HEK293 (cell line): ENCODE measurements at regions not wholly inside any gene's neighbourhood (a gene's known extent, or its start where the extent isn't known, plus 50 kb on each side); places are given as distances from the start of the nearest gene placed in this dataset.

Experiments used
- CTCF ChIA-PET: fragments of 350-600 bp; formaldehyde crosslinking; extraction: SDS; loops from one replicate; lab custom pipeline; 2021; ENCODE audit warnings: antibody characterized with exemption; lab: Yijun Ruan, JAX
- POLR2A ChIA-PET: fragments of 300-600 bp; formaldehyde crosslinking; extraction: SDS; loops from one replicate; lab custom pipeline; 2020; ENCODE audit warnings: antibody characterized with exemption, inconsistent platforms; lab: Yijun Ruan, JAX
- H3K27ac ChIP-seq: fragments of 200-500 bp; sonication (Bioruptor generic); 2 replicates; pipeline ENCODE4 v1.5.1; 2014; ENCODE audit warnings: low read depth, low read length, control low read depth, inconsistent platforms; ENCODE audit errors: extremely low read depth
- H3K36me3 ChIP-seq, 2 experiments: fragments of 200-500 bp in 1 of 2; sonication (Bioruptor generic) in 1 of 2; 1 replicate in 1 of 2; 2 replicates in 1 of 2; pipeline ENCODE4 v1.5.1; 2014 to 2017; ENCODE audit warnings: inconsistent platforms in 2 of 2, low read length in 2 of 2; ENCODE audit not compliant: control insufficient read depth in 2 of 2, insufficient read depth in 1 of 2
- H3K4me1 ChIP-seq: fragments of 200-500 bp; sonication (Bioruptor generic); 2 replicates; pipeline ENCODE4 v1.5.1; 2014; ENCODE audit warnings: mild to moderate bottlenecking, low read length, inconsistent platforms; ENCODE audit not compliant: control insufficient read depth, insufficient read depth
- H3K4me3 ChIP-seq: 2 replicates; pipeline ENCODE4 v1.5.1; 2011; ENCODE audit warnings: low read depth, mild to moderate bottlenecking, control low read depth, low read length, moderate library complexity
- H3K9me3 ChIP-seq: fragments of 200-500 bp; sonication (Bioruptor generic); 2 replicates; pipeline ENCODE4 v1.5.1; 2014; ENCODE audit warnings: low read depth, low read length, inconsistent platforms; ENCODE audit not compliant: control insufficient read depth, insufficient read depth
- SP3 ChIP-seq: fragments of 450-650 bp; formaldehyde crosslinking; IDR thresholded peaks from 2 replicates; pipeline ENCODE4 v1.5.1; 2016; ENCODE audit warnings: missing biosample characterization, missing genetic modification characterization
- ZBTB26 ChIP-seq: fragments of 450-650 bp; formaldehyde crosslinking; optimal IDR thresholded peaks from 2 replicates; pipeline ENCODE3; 2016; ENCODE audit warnings: missing biosample characterization, mild to moderate bottlenecking, missing genetic modification characterization
- ZNF112 ChIP-seq: fragments of 450-650 bp; formaldehyde crosslinking; IDR thresholded peaks from 2 replicates; pipeline ENCODE4 v1.5.0; 2017; ENCODE audit warnings: missing biosample characterization, missing genetic modification characterization
- ZNF169 ChIP-seq: fragments of 450-650 bp; formaldehyde crosslinking; IDR thresholded peaks from 2 replicates; pipeline ENCODE4 v1.5.1; 2016; ENCODE audit warnings: missing biosample characterization, missing genetic modification characterization
- ZNF184 ChIP-seq: fragments of 450-650 bp; IDR thresholded peaks from 2 replicates; pipeline ENCODE4 v1.5.1; 2018; ENCODE audit warnings: missing biosample characterization, mild to moderate bottlenecking, missing genetic modification characterization
- ZNF280D ChIP-seq: fragments of 450-650 bp; formaldehyde crosslinking; IDR thresholded peaks from 2 replicates; pipeline ENCODE4 v1.5.1; 2016; ENCODE audit warnings: missing biosample characterization, missing genetic modification characterization
- ZNF521 ChIP-seq: fragments of 450-650 bp; formaldehyde crosslinking; IDR thresholded peaks from 2 replicates; pipeline ENCODE4 v1.5.1; 2017; ENCODE audit warnings: missing biosample characterization, mild to moderate bottlenecking, missing genetic modification characterization
- ZNF560 ChIP-seq: fragments of 450-650 bp; formaldehyde crosslinking; IDR thresholded peaks from 2 replicates; pipeline ENCODE4 v1.5.1; 2017; ENCODE audit warnings: missing biosample characterization, missing genetic modification characterization, borderline replicate concordance
- ZNF610 ChIP-seq: fragments of 450-650 bp; formaldehyde crosslinking; IDR thresholded peaks from 2 replicates; pipeline ENCODE4 v1.5.1; 2016; ENCODE audit warnings: missing biosample characterization, missing genetic modification characterization, borderline replicate concordance
- TF ChIP-seq, protein P1 (sequence below): fragments of 450-650 bp; formaldehyde crosslinking; IDR thresholded peaks from 2 replicates; pipeline ENCODE4 v1.5.1; 2016; ENCODE audit warnings: missing biosample characterization, missing genetic modification characterization, low read depth
- TF ChIP-seq, protein P2 (sequence below): fragments of 450-650 bp; formaldehyde crosslinking; IDR thresholded peaks from 2 replicates; pipeline ENCODE4 v1.5.1; 2016; ENCODE audit warnings: missing biosample characterization, missing genetic modification characterization, low read depth
- TF ChIP-seq, protein P3 (sequence below): IDR thresholded peaks from 2 replicates; pipeline ENCODE4 v1.6.1; 2011; ENCODE audit warnings: mild to moderate bottlenecking, low read depth, low read length, borderline replicate concordance
- TF ChIP-seq, protein P4 (sequence below): fragments of 450-650 bp; formaldehyde crosslinking; conservative IDR thresholded peaks from 2 replicates; pipeline ENCODE4 v1.5.1; 2016; ENCODE audit warnings: low read depth, missing biosample characterization, missing genetic modification characterization

DNA sequence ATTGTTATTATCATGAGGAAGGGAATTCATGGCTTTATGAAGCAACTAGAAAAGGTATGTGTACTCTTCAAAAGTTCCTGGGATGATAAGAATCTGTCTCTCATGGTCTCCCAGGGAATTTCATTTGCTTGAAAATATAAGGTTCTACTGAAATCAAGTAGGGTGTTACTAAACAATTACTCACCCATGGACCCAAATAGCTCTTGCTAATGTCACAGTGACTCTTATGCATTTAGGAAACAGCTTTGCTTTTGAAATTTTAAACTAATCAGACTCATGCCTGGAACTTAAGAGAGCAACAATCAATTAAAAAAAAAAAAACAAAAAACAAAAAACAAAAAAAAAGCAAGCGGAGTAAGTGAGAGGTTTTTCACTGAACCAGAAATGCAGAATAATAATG, 1546.3 kb upstream of the TENM4 start:
- H3K9me3 ChIP-seq, result no peaks in the 10 kb centered on the region
- no peak overlapping the region for H3K27ac ChIP-seq
- CTCF ChIA-PET, result interaction anchor here (0.7 kb wide), 1 partner anchor 13 kb away, joined by 3 read pairs; no protein-coding TSS in a partner anchor
- H3K36me3 ChIP-seq, result no peaks in the 10 kb centered on the region
- TF ChIP-seq ZNF184 (tag by site-specific recombination), result no peak
- TF ChIP-seq, protein P1, sequence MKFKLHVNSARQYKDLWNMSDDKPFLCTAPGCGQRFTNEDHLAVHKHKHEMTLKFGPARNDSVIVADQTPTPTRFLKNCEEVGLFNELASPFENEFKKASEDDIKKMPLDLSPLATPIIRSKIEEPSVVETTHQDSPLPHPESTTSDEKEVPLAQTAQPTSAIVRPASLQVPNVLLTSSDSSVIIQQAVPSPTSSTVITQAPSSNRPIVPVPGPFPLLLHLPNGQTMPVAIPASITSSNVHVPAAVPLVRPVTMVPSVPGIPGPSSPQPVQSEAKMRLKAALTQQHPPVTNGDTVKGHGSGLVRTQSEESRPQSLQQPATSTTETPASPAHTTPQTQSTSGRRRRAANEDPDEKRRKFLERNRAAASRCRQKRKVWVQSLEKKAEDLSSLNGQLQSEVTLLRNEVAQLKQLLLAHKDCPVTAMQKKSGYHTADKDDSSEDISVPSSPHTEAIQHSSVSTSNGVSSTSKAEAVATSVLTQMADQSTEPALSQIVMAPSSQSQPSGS (tag by site-specific recombination), result no peak
- TF ChIP-seq ZNF169 (tag by site-specific recombination), result no peak
- TF ChIP-seq ZNF560 (tag by site-specific recombination), result no peak
- TF ChIP-seq, protein P2, sequence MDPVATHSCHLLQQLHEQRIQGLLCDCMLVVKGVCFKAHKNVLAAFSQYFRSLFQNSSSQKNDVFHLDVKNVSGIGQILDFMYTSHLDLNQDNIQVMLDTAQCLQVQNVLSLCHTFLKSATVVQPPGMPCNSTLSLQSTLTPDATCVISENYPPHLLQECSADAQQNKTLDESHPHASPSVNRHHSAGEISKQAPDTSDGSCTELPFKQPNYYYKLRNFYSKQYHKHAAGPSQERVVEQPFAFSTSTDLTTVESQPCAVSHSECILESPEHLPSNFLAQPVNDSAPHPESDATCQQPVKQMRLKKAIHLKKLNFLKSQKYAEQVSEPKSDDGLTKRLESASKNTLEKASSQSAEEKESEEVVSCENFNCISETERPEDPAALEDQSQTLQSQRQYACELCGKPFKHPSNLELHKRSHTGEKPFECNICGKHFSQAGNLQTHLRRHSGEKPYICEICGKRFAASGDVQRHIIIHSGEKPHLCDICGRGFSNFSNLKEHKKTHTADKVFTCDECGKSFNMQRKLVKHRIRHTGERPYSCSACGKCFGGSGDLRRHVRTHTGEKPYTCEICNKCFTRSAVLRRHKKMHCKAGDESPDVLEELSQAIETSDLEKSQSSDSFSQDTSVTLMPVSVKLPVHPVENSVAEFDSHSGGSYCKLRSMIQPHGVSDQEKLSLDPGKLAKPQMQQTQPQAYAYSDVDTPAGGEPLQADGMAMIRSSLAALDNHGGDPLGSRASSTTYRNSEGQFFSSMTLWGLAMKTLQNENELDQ, result no peak
- no peak for TF ChIP-seq ZBTB26
- no peak for TF ChIP-seq ZNF521 (tag by site-specific recombination)
- TF ChIP-seq, protein P3, sequence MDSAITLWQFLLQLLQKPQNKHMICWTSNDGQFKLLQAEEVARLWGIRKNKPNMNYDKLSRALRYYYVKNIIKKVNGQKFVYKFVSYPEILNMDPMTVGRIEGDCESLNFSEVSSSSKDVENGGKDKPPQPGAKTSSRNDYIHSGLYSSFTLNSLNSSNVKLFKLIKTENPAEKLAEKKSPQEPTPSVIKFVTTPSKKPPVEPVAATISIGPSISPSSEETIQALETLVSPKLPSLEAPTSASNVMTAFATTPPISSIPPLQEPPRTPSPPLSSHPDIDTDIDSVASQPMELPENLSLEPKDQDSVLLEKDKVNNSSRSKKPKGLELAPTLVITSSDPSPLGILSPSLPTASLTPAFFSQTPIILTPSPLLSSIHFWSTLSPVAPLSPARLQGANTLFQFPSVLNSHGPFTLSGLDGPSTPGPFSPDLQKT, result no peak
- TF ChIP-seq SP3 (tag by site-specific recombination), result no peak
- TF ChIP-seq, protein P4, sequence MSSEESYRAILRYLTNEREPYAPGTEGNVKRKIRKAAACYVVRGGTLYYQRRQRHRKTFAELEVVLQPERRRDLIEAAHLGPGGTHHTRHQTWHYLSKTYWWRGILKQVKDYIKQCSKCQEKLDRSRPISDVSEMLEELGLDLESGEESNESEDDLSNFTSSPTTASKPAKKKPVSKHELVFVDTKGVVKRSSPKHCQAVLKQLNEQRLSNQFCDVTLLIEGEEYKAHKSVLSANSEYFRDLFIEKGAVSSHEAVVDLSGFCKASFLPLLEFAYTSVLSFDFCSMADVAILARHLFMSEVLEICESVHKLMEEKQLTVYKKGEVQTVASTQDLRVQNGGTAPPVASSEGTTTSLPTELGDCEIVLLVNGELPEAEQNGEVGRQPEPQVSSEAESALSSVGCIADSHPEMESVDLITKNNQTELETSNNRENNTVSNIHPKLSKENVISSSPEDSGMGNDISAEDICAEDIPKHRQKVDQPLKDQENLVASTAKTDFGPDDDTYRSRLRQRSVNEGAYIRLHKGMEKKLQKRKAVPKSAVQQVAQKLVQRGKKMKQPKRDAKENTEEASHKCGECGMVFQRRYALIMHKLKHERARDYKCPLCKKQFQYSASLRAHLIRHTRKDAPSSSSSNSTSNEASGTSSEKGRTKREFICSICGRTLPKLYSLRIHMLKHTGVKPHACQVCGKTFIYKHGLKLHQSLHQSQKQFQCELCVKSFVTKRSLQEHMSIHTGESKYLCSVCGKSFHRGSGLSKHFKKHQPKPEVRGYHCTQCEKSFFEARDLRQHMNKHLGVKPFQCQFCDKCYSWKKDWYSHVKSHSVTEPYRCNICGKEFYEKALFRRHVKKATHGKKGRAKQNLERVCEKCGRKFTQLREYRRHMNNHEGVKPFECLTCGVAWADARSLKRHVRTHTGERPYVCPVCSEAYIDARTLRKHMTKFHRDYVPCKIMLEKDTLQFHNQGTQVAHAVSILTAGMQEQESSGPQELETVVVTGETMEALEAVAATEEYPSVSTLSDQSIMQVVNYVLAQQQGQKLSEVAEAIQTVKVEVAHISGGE (tag by site-specific recombination), result no peak
- TF ChIP-seq ZNF610 (tag by site-specific recombination), result no peak
- TF ChIP-seq ZNF112 (tag by site-specific recombination), result no peak
- no peak for TF ChIP-seq ZNF280D
- H3K4me1 ChIP-seq, result no peaks in the 10 kb centered on the region
- H3K4me3 ChIP-seq, result no peak overlapping the region
- POLR2A ChIA-PET, result no interaction called here
